ENCODE measurements at regions not wholly inside any gene's neighbourhood (a gene's known extent, or its start where the extent isn't known, plus 50 kb on each side); places are given as distances from the start of the nearest gene placed in this dataset.

DNA sequence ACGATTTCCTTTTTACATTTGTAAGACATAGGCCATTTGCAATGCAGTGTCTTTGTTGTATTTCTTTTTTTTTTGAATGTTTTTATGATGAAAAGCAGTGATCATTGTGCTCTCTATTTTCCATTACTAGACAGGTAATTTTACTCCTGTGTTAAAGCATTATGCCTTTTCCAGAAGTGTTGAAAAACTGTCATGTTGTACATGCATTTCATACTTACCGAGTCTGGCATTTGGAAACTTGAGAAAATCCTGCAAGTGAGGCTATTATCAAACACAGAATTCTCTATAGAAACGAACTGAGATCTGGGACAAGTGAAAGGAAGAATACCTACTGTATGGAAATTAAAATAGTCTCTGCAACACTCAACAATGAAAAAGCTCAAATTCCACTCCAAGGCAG is 78.6 kb upstream of the CNR1 start:
- no peak for TF ChIP-seq EZH2phosphoT487 (IDR thresholded peaks at IDR 0.05)
- no peak for TF ChIP-seq CTCF (IDR thresholded peaks at IDR 0.05)
- no peak for TF ChIP-seq EZH2 (IDR thresholded peaks at IDR 0.05)
- Mint-ChIP-seq H3K36me3 (no peaks in the 10 kb centered on the region), H3K4me3 (no peak overlapping the region), H3K9me3 (peaks cover 7% of the 10 kb centered on the region), H3K27ac (no peak overlapping the region), H3K4me1 (peaks cover 9% of the 10 kb centered on the region), H3K27me3 (ENCODE audit: insufficient read depth, low read depth) (no peaks in the 10 kb centered on the region)
- Histone ChIP-seq H4K20me1 (ENCODE audit: low read depth) (no peaks in the 10 kb centered on the region), H3K4me1 (peaks cover 5% of the 10 kb centered on the region), H3F3A (ENCODE audit: low read depth) (no peaks in the 10 kb centered on the region), H3K9ac (no peak overlapping the region), H3K36me3 (no peaks in the 10 kb centered on the region), H3K27me3 (no peaks in the 10 kb centered on the region), H3K79me2 (ENCODE audit: low read depth) (no peaks in the 10 kb centered on the region), H3K4me2 (no peak overlapping the region), H2AFZ (replicated peaks) (no peak overlapping the region), H3K9me3 (ENCODE audit: low read depth) (peaks cover 5% of the 10 kb centered on the region), H3K4me3 (no peak overlapping the region), H3K27ac (no peak overlapping the region)
- no peak for DNase-seq (ENCODE audit: low spot score)

GRCh38 chr6:88238901-88239300 is 72.8 kb upstream of the CNR1 start:
- H4K20me1 ChIP-seq (ENCODE audit: low read depth) = no peaks in the 10 kb centered on the region
- H3K27ac ChIP-seq = no peak overlapping the region
- no peaks in the 10 kb centered on the region for H3K36me3 ChIP-seq
- peaks cover 7% of the 10 kb centered on the region for H3K9me3 Mint-ChIP-seq
- no peaks in the 10 kb centered on the region for H3F3A ChIP-seq (ENCODE audit: low read depth)
- H3K27me3 Mint-ChIP-seq (ENCODE audit: insufficient read depth, low read depth) = no peaks in the 10 kb centered on the region
- H3K4me1 ChIP-seq = no peaks in the 10 kb centered on the region
- no peaks in the 10 kb centered on the region for H3K36me3 Mint-ChIP-seq
- H3K27ac Mint-ChIP-seq = no peak overlapping the region
- peaks cover 5% of the 10 kb centered on the region for H3K9me3 ChIP-seq (ENCODE audit: low read depth)
- H3K4me3 ChIP-seq = no peak overlapping the region
- H2AFZ ChIP-seq (replicated peaks) = no peak overlapping the region
- DNase-seq (ENCODE audit: low spot score) = no peak
- TF ChIP-seq EZH2 (IDR thresholded peaks at IDR 0.05) = no peak
- no peak for TF ChIP-seq EZH2phosphoT487 (IDR thresholded peaks at IDR 0.05)
- TF ChIP-seq CTCF (IDR thresholded peaks at IDR 0.05) = no peak
- H3K9ac ChIP-seq = no peak overlapping the region
- no peaks in the 10 kb centered on the region for H3K4me1 Mint-ChIP-seq
- H3K79me2 ChIP-seq (ENCODE audit: low read depth) = no peaks in the 10 kb centered on the region
- no peak overlapping the region for H3K4me2 ChIP-seq
- H3K27me3 ChIP-seq = no peaks in the 10 kb centered on the region
- H3K4me3 Mint-ChIP-seq = no peak overlapping the region

- DNase-seq (ENCODE audit: low spot score) = peak; percentile 58
- H3K27ac ChIP-seq = no peak overlapping the region
- no peak overlapping the region for H3K9ac ChIP-seq
- no peak overlapping the region for H3K4me3 ChIP-seq
- H3K9me3 ChIP-seq (ENCODE audit: low read depth) = peaks cover 5% of the 10 kb centered on the region
- no peaks in the 10 kb centered on the region for H3K4me1 ChIP-seq
- H3K4me2 ChIP-seq = no peak overlapping the region
- peaks cover 7% of the 10 kb centered on the region for H3K9me3 Mint-ChIP-seq
- no peaks in the 10 kb centered on the region for H3K27me3 Mint-ChIP-seq (ENCODE audit: insufficient read depth, low read depth)
- no peaks in the 10 kb centered on the region for H3K36me3 Mint-ChIP-seq
- no peaks in the 10 kb centered on the region for H4K20me1 ChIP-seq (ENCODE audit: low read depth)
- H3K4me1 Mint-ChIP-seq = no peaks in the 10 kb centered on the region
- TF ChIP-seq CTCF (IDR thresholded peaks at IDR 0.05) (peak; percentile 61), EZH2 (IDR thresholded peaks at IDR 0.05) (no peak)
- no peak overlapping the region for H2AFZ ChIP-seq (replicated peaks)
- H3K27me3 ChIP-seq = no peaks in the 10 kb centered on the region
- no peaks in the 10 kb centered on the region for H3F3A ChIP-seq (ENCODE audit: low read depth)
- no peaks in the 10 kb centered on the region for H3K36me3 ChIP-seq
- no peak overlapping the region for H3K4me3 Mint-ChIP-seq
- H3K79me2 ChIP-seq (ENCODE audit: low read depth) = no peaks in the 10 kb centered on the region
- no peak overlapping the region for H3K27ac Mint-ChIP-seq
Measured at GRCh38 chr6:88238065-88238464, 71.9 kb upstream of the CNR1 start.

Measured in neural progenitor cell (in vitro differentiated cells).